ENCODE measurements at regions not wholly inside any gene's neighbourhood (a gene's known extent, or its start where the extent isn't known, plus 50 kb on each side); places are given as distances from the start of the nearest gene placed in this dataset.
"Not testable (repeated sequence)": the region's sequence is repeated elsewhere in the genome, so short reads cannot be mapped to it uniquely, and the experiment has no call there.

DNA sequence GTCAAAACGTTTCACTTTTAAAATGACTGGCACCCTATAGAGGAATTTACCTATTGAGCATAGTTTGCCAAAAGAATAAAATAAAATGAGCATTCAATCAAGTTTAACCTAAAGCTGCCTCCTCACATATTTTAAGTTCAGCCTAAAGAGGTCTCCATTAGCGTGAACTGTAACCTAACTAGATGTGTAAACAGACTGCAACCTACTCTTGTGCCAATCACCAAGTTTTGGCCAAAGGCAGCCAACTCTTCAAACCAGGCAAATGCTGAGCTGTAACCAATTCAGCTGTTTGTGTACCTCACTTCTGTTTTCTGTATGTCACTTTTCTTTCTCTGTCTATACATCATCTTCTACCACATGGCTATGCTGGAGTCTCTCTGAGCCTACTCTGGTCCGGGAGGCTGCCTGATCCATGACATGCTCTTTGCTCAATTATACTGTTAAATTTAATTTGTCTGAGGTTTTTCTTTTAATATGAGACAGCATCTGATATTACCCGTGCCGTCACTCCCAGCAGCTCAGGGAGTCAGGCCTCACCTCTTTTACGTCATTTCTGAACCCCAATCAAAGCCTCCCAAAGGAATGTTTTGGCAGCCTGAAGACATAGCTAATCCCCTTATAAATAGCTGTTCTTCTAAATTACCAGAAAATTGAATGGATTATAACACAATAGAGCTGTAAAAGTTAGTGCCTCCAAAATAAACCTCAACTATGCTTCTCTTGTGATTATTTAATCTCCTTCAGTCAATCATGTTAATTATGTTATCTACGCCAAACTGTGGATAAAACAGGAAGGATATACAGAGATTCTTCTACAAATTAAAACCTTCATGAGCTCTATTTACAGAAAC is 81.0 kb upstream of the NR5A2 start:
- no peak for FAIRE-seq

DNA sequence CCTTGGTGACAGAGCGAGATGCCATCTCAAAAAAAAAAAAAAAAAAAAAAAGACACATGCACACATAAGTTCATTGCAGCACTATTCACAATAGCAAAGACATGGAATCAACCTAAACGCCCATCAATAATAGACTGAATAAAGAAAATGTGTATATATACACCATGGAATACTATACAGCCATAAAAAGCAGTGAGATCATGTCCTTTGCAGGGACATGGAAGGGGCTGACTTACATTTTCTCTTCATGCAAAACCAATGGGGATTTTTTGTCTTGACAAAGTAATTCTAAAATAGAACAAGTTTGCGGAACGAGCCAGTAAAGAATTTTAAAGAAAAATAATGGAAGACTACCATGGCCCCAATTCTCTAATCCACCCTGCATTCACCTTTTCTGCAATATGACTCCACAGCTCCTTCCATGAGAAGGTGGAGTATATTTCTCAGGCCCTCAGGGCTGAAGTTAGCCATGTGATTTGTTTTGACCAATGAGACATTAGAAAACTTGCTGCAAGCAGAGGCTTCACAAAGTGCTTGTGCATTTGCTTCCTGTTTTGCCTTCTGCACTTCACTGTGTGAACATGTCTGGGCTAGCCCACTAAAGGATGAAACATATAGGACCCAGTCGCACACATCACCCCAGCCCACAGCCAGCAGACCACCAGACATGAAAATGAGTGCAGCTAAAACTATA is 78.8 kb upstream of the NR5A2 start:
- no peak for FAIRE-seq

DNA sequence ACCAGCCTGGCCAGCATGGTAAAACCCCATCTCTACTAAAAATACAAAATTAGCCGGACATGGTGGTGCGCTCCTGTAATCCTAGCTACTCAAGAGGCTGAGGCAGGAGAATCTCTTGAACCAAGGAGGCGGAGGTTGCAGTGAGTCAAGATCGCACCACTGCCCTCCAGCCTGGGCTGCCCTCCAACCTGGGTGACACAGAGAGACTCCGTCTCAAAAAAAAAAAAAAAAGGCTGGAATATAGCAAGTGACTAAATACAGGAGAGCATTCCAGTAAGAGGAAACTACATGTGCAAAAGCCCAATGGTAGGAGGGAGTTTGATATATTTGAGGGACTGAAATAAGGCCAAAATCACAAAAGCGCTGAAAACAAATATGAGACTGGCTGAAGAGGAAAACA is 76.5 kb upstream of the NR5A2 start:
- FAIRE-seq, result not testable (repeated sequence)

DNA sequence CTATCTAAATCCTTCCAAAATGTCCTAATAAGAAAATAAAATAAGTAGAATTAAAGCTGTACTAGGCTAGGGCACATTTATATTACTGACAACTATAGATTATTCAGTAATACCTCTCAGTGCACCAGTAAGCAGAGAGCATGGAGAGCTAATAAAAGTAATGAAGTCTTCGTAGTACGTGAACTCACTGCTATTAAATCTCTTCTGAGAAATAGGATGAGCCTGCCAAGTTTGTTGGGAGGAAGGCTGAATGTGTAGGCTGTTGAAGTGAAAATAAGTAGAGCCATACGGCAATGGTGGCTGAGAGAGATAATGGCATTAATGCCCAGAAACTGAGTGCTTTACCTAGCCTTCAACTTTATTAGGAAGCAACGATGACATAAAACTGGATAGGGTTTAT is 73.9 kb upstream of the NR5A2 start:
- no peak for FAIRE-seq

DNA sequence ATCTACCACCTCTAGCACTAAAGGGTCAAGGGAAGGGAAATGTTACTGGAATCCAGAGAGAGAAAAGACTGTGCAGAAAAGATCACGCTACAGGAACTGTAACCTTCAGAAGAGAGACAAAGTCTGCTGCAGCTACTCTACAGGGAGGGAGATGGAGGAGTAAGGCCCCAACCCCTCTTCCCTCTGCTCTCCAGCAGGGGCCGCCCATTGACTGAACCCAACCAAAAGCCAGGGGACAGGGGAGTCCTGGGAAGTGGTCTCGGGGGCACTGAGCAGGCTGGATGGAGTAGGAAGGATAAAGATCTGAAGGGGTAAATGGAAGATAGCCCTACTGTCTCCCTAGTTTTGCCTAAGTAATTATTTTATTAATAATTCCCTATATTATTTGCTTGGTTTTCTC is 72.8 kb upstream of the NR5A2 start:
- FAIRE-seq, result no peak

DNA sequence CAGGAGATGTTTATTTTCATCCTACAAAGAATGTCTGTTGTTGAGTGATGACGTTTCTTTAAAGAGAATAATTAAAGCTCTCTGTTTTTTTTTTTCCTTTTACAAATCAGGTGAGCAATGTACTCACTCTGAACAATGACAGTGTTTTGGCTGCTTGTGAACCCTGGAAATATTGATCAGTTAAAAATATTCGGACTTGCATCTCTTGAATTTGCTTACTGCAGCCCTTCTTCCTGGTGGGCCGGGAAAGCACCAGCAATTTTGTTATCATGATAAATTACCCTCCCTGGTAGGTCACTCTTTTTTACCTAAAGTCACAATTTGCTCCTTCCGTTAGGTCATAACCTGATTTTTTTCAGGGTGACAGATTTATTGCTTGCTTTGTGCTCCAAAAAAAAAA is 72.3 kb upstream of the NR5A2 start:
- no peak for FAIRE-seq

DNA sequence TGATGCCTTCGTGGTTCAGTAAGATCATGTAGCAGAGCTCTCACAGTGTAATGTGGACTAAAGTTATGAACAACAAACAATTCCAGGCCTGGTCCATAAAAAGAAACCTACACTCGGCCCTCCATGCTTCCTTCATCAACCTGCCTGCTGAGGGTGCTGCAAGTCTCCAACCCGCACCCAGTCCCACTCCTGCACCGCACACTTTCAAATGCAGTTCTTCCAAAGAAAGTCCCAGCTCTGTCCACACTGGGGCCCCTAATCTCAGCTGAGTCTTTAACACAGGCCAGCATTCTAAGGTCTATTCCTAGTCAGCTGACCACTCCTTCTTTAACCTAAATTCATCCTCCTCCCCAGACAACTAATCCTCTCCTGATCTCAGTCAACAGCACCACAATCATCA is 71.5 kb upstream of the NR5A2 start:
- no peak for FAIRE-seq

DNA sequence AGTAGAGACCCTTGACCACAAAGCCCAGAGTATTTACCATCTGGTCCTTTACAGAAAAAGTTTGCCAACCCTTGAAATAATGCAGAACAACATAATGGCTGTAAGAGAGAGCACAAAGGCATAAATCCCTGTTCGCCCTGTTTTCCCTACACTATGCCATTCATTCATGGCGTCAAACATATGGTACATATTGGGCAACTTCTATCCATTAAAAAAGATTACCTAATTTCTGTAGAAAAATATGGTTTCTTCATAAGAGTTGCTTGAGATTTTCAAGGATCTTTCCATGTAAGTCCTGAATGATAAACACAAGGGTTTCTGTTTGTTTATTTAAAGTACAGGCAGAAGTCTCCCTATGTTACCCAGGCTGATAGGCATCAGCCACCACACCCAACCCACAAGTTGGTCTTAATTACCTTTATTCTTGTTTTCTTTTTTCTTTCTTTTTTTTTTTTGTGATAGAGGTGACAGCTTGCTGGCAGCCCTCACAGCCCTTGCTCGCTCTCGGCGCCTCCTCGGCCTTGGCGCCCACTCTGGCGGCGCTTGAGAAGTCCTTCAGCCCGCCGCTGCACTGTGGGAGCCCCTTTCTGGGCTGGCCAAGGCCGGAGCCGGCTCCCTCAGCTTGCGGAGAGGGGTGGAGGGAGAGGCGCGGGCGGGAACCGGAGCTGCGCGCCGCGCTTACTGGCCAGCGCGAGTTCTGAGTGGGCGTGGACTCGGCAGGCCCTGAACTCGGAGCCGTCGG is 68.3 kb upstream of the NR5A2 start:
- FAIRE-seq, result no peak

DNA sequence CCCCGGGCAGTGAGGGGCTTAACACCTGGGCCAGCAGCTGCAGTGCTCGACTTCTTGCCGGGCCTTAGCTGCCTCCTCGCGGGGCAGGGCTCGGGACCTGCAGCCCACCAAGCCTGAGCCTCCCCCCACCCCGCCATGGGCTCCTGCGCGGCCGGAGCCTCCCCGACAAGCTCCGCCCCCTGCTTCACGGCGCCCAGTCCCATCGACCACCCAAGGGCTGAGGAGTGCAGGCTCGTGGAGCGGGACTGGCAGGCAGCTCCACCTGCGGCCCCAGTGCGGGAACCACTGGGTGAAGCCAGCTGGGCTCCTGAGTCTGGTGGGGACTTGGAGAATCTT is 67.8 kb upstream of the NR5A2 start:
- FAIRE-seq, result no peak

DNA sequence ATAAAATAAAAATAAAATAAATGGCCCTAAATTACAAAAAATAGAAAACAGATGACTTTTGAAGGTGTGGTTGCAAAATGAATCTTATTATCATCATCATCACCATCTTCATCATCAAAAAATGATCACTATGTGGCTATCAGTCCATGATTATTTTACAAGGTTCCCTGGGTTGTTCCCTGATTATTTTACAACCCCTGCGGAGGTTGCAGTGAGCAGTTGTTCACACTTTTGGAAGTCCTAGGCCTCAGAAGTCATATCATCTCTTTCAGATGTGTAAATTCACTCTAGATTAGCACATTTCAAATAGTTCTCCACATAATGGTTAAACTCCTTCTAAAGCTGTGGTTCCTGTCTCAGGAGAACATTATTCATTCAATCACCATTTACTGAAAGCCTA is 57.4 kb upstream of the NR5A2 start:
- FAIRE-seq, result no peak

DNA sequence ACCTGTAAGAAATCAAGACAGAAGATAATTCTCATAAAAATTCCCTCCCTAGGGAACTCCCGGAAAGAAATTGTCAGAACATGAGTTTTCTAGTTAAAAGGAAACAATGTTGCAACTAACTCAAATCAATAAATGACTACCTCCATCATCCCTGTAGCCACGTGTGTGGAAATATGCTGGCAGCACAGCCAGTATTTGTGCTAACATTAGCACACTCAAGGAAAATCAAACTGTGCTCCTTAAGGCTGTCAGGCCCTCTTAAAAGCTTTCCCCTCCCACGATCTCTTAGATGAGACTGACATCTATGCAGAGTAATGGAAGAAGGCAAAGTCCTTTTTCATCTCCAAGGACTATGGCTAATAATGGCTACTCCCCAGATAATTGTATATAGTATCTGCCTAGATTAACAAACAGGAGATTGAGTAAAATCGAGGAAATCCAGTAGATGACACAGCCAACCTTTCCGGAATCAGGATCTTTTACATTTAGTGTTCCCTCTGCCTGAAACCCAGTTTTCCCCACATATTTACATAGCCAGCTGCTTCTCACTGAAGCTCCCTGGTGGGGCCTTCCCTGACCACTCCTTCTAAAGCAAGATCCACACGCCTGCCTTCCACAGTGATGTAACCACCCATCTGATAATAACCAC is 50.9 kb upstream of the NR5A2 start:
- FAIRE-seq, result no peak
